GM23248 (cell line): ENCODE measurements at regions not wholly inside any gene's neighbourhood (a gene's known extent, or its start where the extent isn't known, plus 50 kb on each side); places are given as distances from the start of the nearest gene placed in this dataset.

Source experiments
- DNase-seq: peaks from one replicate; pipeline ENCODE4 v3.0.0-alpha.2; 2015
- H2AFZ ChIP-seq: fragments of 200-600 bp; sonication (generic); 2 replicates; pipeline ENCODE4 v1.6.1; 2016; ENCODE audit warnings: antibody characterized with exemption
- H3F3A ChIP-seq: fragments of 200-600 bp; sonication (generic); 2 replicates; pipeline ENCODE4 v1.6.1; 2016; ENCODE audit warnings: mild to moderate bottlenecking, antibody characterized with exemption, mixed run types; ENCODE audit not compliant: insufficient read depth
- H3K27ac ChIP-seq: fragments of 200-600 bp; sonication (generic); 2 replicates; pipeline ENCODE4 v1.5.1; 2016; ENCODE audit warnings: mild to moderate bottlenecking
- H3K27me3 ChIP-seq: fragments of 200-600 bp; sonication (generic); replicated peaks from 2 replicates; pipeline ENCODE4 v1.6.1; 2016; ENCODE audit warnings: mild to moderate bottlenecking; ENCODE audit not compliant: insufficient read depth
- H3K36me3 ChIP-seq: fragments of 200-600 bp; sonication (generic); 2 replicates; pipeline ENCODE4 v1.6.1; 2016; ENCODE audit warnings: low read depth, mild to moderate bottlenecking
- H3K4me1 ChIP-seq: fragments of 200-600 bp; sonication (generic); 2 replicates; pipeline ENCODE4 v1.6.1; 2016; ENCODE audit warnings: mild to moderate bottlenecking; ENCODE audit not compliant: insufficient read depth
- H3K4me2 ChIP-seq: fragments of 200-600 bp; sonication (generic); one replicate; pipeline ENCODE4 v1.6.1; 2016; ENCODE audit warnings: mild to moderate bottlenecking; ENCODE audit not compliant: unreplicated experiment
- H3K4me3 ChIP-seq: fragments of 200-600 bp; sonication (generic); 2 replicates; pipeline ENCODE4 v1.5.1; 2016; ENCODE audit warnings: mild to moderate bottlenecking
- H3K79me2 ChIP-seq: fragments of 200-600 bp; sonication (generic); 2 replicates; pipeline ENCODE4 v1.6.1; 2016; ENCODE audit warnings: mild to moderate bottlenecking; ENCODE audit not compliant: insufficient read depth
- H3K9ac ChIP-seq: fragments of 200-600 bp; sonication (generic); 2 replicates; pipeline ENCODE4 v1.6.1; 2016; ENCODE audit warnings: mild to moderate bottlenecking
- H3K9me2 ChIP-seq: fragments of 200-600 bp; sonication (generic); 2 replicates; pipeline ENCODE4 v1.6.1; 2016; ENCODE audit warnings: mixed run types, mild to moderate bottlenecking, moderate library complexity; ENCODE audit not compliant: insufficient read depth
- H3K9me3 ChIP-seq: fragments of 200-600 bp; sonication (generic); one replicate; pipeline ENCODE4 v1.6.1; 2017; ENCODE audit warnings: low read depth
- H4K20me1 ChIP-seq: fragments of 200-600 bp; sonication (generic); 2 replicates; pipeline ENCODE4 v1.6.0; 2016; ENCODE audit not compliant: insufficient read depth
- EZH2 ChIP-seq: fragments of 200-600 bp; sonication (generic); IDR thresholded peaks from 2 replicates; pipeline ENCODE4 v1.6.1; 2018; ENCODE audit warnings: antibody characterized with exemption, mild to moderate bottlenecking; ENCODE audit not compliant: insufficient read depth, poor library complexity, severe bottlenecking
- EZH2phosphoT487 ChIP-seq: fragments of 200-600 bp; sonication (generic); IDR thresholded peaks from 2 replicates; pipeline ENCODE4 v1.6.1; 2018; ENCODE audit warnings: antibody characterized with exemption, moderate library complexity, mild to moderate bottlenecking, low read depth; ENCODE audit not compliant: insufficient read depth
- WGBS, 2 experiments: methylation state at CpG; one replicate each; pipeline ENCODE4 v1.1.6; 2015 to 2017; ENCODE audit warnings: low lambda C conversion rate in 2 of 2, low coverage in 1 of 2; ENCODE audit errors: missing lambda C conversion rate in 2 of 2; 5-methylcytosine and 5-hydroxymethylcytosine counted together
- in situ Hi-C: fragments of 300-500 bp; cut with MboI; formaldehyde crosslinking; loops from 2 replicates; pipeline ENCODE4 v1.15.0; 2020

- no peaks in the 10 kb centered on the region for H3F3A ChIP-seq
- H4K20me1 ChIP-seq = no peaks in the 10 kb centered on the region
- no peaks in the 10 kb centered on the region for H3K79me2 ChIP-seq
- TF ChIP-seq EZH2 = no peak
- TF ChIP-seq EZH2phosphoT487 = no peak
- 0 out of 2 replicates have a peak, but pooled peaks cover 4% of the 10 kb centered on the region for H3K27me3 ChIP-seq
- H3K4me2 ChIP-seq = no peak overlapping the region
- no peaks in the 10 kb centered on the region for H3K9me3 ChIP-seq
- no peaks in the 10 kb centered on the region for H3K36me3 ChIP-seq
- DNase-seq = no peak
- no peaks in the 10 kb centered on the region for H3K9me2 ChIP-seq
- H3K27ac ChIP-seq = no peak overlapping the region
- no peak overlapping the region for H2AFZ ChIP-seq
- in situ Hi-C loops = no loop called here
- H3K4me3 ChIP-seq = no peak overlapping the region
- no peaks in the 10 kb centered on the region for H3K4me1 ChIP-seq
- 59 to 61% methylated on average over 5 of the region's 5 CpGs for WGBS, 2 experiments
- no peak overlapping the region for H3K9ac ChIP-seq
Measured at GRCh38 chr10:113985297-113985844, 58.3 kb upstream of the ADRB1 start.

- Histone ChIP-seq H3K27me3 (0 out of 2 replicates have a peak, but pooled peaks cover 8% of the 10 kb centered on the region), H3K9ac (no peak overlapping the region), H3K36me3 (no peaks in the 10 kb centered on the region), H3F3A (no peaks in the 10 kb centered on the region), H2AFZ (no peak overlapping the region), H3K9me2 (no peaks in the 10 kb centered on the region), H3K27ac (no peak overlapping the region), H3K9me3 (no peaks in the 10 kb centered on the region), H3K4me1 (no peaks in the 10 kb centered on the region), H3K4me3 (no peak overlapping the region), H3K79me2 (no peaks in the 10 kb centered on the region), H4K20me1 (no peaks in the 10 kb centered on the region), H3K4me2 (no peak overlapping the region)
- TF ChIP-seq EZH2phosphoT487 = no peak
- TF ChIP-seq EZH2 = no peak
- no peak for DNase-seq
- 67 to 75% methylated on average over 6 of the region's 6 CpGs for WGBS, 2 experiments
- in situ Hi-C loops = no loop called here
Measured at GRCh38 chr10:113986316-113986715, 57.4 kb upstream of the ADRB1 start.

GRCh38 chr10:113987156-113987555, 56.5 kb upstream of the ADRB1 start:
- Histone ChIP-seq H3F3A (no peaks in the 10 kb centered on the region), H3K4me1 (no peaks in the 10 kb centered on the region), H3K9me3 (no peaks in the 10 kb centered on the region), H3K4me2 (no peak overlapping the region), H4K20me1 (no peaks in the 10 kb centered on the region), H3K27ac (no peak overlapping the region), H3K9ac (no peak overlapping the region), H3K79me2 (no peaks in the 10 kb centered on the region), H3K36me3 (no peaks in the 10 kb centered on the region), H3K27me3 (peaks cover 9% of the 10 kb centered on the region; the same call in 1 of the 2 replicates), H3K9me2 (no peaks in the 10 kb centered on the region), H2AFZ (no peak overlapping the region), H3K4me3 (no peak overlapping the region)
- no peak for TF ChIP-seq EZH2phosphoT487
- TF ChIP-seq EZH2 = no peak
- WGBS, 2 experiments = 74 to 77% methylated on average over 3 of the region's 3 CpGs
- in situ Hi-C loops = no loop called here
- no peak for DNase-seq

- Histone ChIP-seq H3K9me3 (no peaks in the 10 kb centered on the region), H3F3A (no peaks in the 10 kb centered on the region), H2AFZ (no peak overlapping the region), H3K79me2 (no peaks in the 10 kb centered on the region), H3K4me1 (no peaks in the 10 kb centered on the region), H3K9ac (no peak overlapping the region), H3K4me3 (no peak overlapping the region), H4K20me1 (no peaks in the 10 kb centered on the region), H3K27ac (no peak overlapping the region), H3K4me2 (no peak overlapping the region), H3K27me3 (peaks cover 14% of the 10 kb centered on the region), H3K36me3 (no peaks in the 10 kb centered on the region), H3K9me2 (no peaks in the 10 kb centered on the region)
- TF ChIP-seq EZH2 = no peak
- TF ChIP-seq EZH2phosphoT487 = no peak
- 62 to 68% methylated on average over 2 of the region's 2 CpGs for WGBS, 2 experiments
- DNase-seq = peak; percentile 9
- in situ Hi-C loops = no loop called here
Measured at GRCh38 chr10:113987805-113988204, 55.9 kb upstream of the ADRB1 start.

GRCh38 chr10:113988535-113988934, 55.1 kb upstream of the ADRB1 start:
- no peaks in the 10 kb centered on the region for H3K9me3 ChIP-seq
- 64 to 80% methylated on average over 3 of the region's 3 CpGs for WGBS, 2 experiments
- H3K36me3 ChIP-seq = no peaks in the 10 kb centered on the region
- DNase-seq = no peak
- no peaks in the 10 kb centered on the region for H3K79me2 ChIP-seq
- no peaks in the 10 kb centered on the region for H3K9me2 ChIP-seq
- H4K20me1 ChIP-seq = no peaks in the 10 kb centered on the region
- H3F3A ChIP-seq = no peaks in the 10 kb centered on the region
- no peak overlapping the region for H2AFZ ChIP-seq
- peaks cover 22% of the 10 kb centered on the region for H3K27me3 ChIP-seq
- H3K27ac ChIP-seq = no peak overlapping the region
- no peaks in the 10 kb centered on the region for H3K4me1 ChIP-seq
- in situ Hi-C loops = no loop called here
- no peak for TF ChIP-seq EZH2
- no peak for TF ChIP-seq EZH2phosphoT487
- H3K9ac ChIP-seq = no peak overlapping the region
- no peak overlapping the region for H3K4me2 ChIP-seq
- no peak overlapping the region for H3K4me3 ChIP-seq
